K562 (cell line): ENCODE measurements at regions not wholly inside any gene's neighbourhood (a gene's known extent, or its start where the extent isn't known, plus 50 kb on each side); places are given as distances from the start of the nearest gene placed in this dataset.

Experiments used
- ATAC-seq: fragments of 200-7000 bp; cut with Tn5 transposase; 3 replicates; pipeline ENCODE4 v1.9.1; 2020; ENCODE audit warnings: moderate library complexity
- BruUV-seq: library from RNA; stranded (reverse); fragments of 400-500 nt; replicated peaks from 2 replicates; lab custom pipeline; 2021; lab: Mats Ljungman, UMichigan
- CTCF ChIA-PET: fragments of 300-600 bp; formaldehyde crosslinking; extraction: SDS; loops from one replicate; lab custom pipeline; 2021; ENCODE audit warnings: low intra/inter-chr PET ratio; lab: Yijun Ruan, JAX
- POLR2A ChIA-PET: fragments of 300-600, 350-650 bp; sonication (Branson Sonifier 250); formaldehyde crosslinking; extraction: SDS; loops from one replicate; lab custom pipeline; 2021; ENCODE audit warnings: antibody characterized with exemption, inconsistent platforms; lab: Yijun Ruan, JAX
- DNase-seq, 4 experiments: peaks; one replicate each; pipeline versions ENCODE4 v3.0.0 to v3.0.0-alpha.2; 2011 to 2018; ENCODE audit warnings: low spot score in 3 of 4, mixed read lengths in 3 of 4; ENCODE audit errors: extremely low read depth in 1 of 4
- FAIRE-seq: peaks from 2 replicates; lab custom pipeline; 2011; peaks lifted over from hg19 to GRCh38; lab: Jason Lieb, UNC
- H2AFZ ChIP-seq: 2 replicates; pipeline ENCODE4 v1.6.0; 2011; ENCODE audit warnings: low read depth, low read length, control low read depth, inconsistent platforms
- H3K27ac ChIP-seq: fragments of 200-600 bp; 3 replicates; pipeline ENCODE4 v1.8.0; 2011; ENCODE audit warnings: low read depth, mild to moderate bottlenecking, control low read depth, inconsistent platforms, low read length, moderate library complexity, mixed read lengths; ENCODE audit errors: extremely low read depth
- H3K27me3 ChIP-seq, 2 experiments: fragments of 300-600 bp in 1 of 2; 2 replicates in 1 of 2; 3 replicates in 1 of 2; pipeline versions ENCODE4 v1.6.0 to v1.8.0; 2011; ENCODE audit warnings: inconsistent platforms in 2 of 2, low read length in 2 of 2, mild to moderate bottlenecking in 1 of 2, mixed read lengths in 1 of 2, moderate library complexity in 1 of 2; ENCODE audit not compliant: control insufficient read depth in 2 of 2, insufficient read depth in 2 of 2
- H3K36me3 ChIP-seq: fragments of 300-600 bp; 3 replicates; pipeline ENCODE4 v1.8.0; 2011; ENCODE audit warnings: mild to moderate bottlenecking, low read length, inconsistent platforms; ENCODE audit not compliant: control insufficient read depth, insufficient read depth
- H3K4me1 ChIP-seq, 2 experiments: fragments of 200-600 bp in 1 of 2; replicated peaks in 1 of 2; 2 replicates in 1 of 2; 3 replicates in 1 of 2; pipeline versions ENCODE4 v1.5.1 to v1.8.0; 2011; ENCODE audit warnings: inconsistent platforms in 2 of 2, low read length in 2 of 2, mild to moderate bottlenecking in 1 of 2, mixed read lengths in 1 of 2, moderate library complexity in 1 of 2; ENCODE audit not compliant: control insufficient read depth in 2 of 2, insufficient read depth in 2 of 2
- H3K4me2 ChIP-seq: 2 replicates; pipeline ENCODE4 v1.6.1; 2011; ENCODE audit warnings: low read length, control low read depth, inconsistent platforms, mixed read lengths; ENCODE audit not compliant: insufficient read depth
- H3K4me3 ChIP-seq: fragments of 200-600 bp; sonication (generic), shearing (Covaris generic); 2 replicates; pipeline ENCODE4 v1.5.1; 2016; ENCODE audit warnings: control low read depth, inconsistent platforms
- H3K79me2 ChIP-seq: fragments of 200-600 bp; 3 replicates; pipeline ENCODE4 v1.8.0; 2011; ENCODE audit warnings: low read length, inconsistent platforms; ENCODE audit not compliant: control insufficient read depth, insufficient read depth
- H3K9ac ChIP-seq, 2 experiments: 2 replicates each; pipeline versions ENCODE4 v1.6.0 to v1.6.1; 2011; ENCODE audit warnings: low read depth in 2 of 2, low read length in 2 of 2, control low read depth in 1 of 2, inconsistent platforms in 1 of 2, mild to moderate bottlenecking in 1 of 2, mixed read lengths in 1 of 2; ENCODE audit not compliant: insufficient read depth in 1 of 2
- H3K9me1 ChIP-seq: one replicate; pipeline ENCODE4 v1.6.0; 2011; ENCODE audit warnings: inconsistent platforms, mild to moderate bottlenecking, low read length, moderate library complexity; ENCODE audit not compliant: control insufficient read depth, insufficient read depth
- H3K9me3 ChIP-seq: replicated peaks from 2 replicates; pipeline ENCODE4 v1.5.1; 2011; ENCODE audit warnings: low read depth, low read length, inconsistent platforms; ENCODE audit not compliant: control insufficient read depth, insufficient read depth
- H4K20me1 ChIP-seq: replicated peaks from 2 replicates; pipeline ENCODE4 v1.6.1; 2011; ENCODE audit warnings: low read length, inconsistent platforms, mixed read lengths; ENCODE audit not compliant: control insufficient read depth, insufficient read depth
- MCM3 ChIP-seq: fragments of 450-650 bp; IDR thresholded peaks from 2 replicates; pipeline ENCODE4 v1.6.1; 2016
- SRSF1 ChIP-seq: fragments of 200-400 bp; formaldehyde crosslinking; IDR thresholded peaks from 2 replicates; pipeline ENCODE4 v1.6.1; 2017; ENCODE audit warnings: mild to moderate bottlenecking, low read depth, low read length, moderate library complexity
- TGIF2 ChIP-seq: sonication (generic); formaldehyde crosslinking; IDR thresholded peaks from 2 replicates; pipeline ENCODE4 v1.8.1; 2022; ENCODE audit warnings: mild to moderate bottlenecking, missing genetic modification reagents, moderate library complexity
- WGBS: fragments of 100-300 bp; shearing (Covaris generic); methylation state at CpG from one replicate; pipeline ENCODE4 v1.1.6; 2016; ENCODE audit warnings: low coverage, mixed read lengths; ENCODE audit not compliant: insufficient coverage; ENCODE audit errors: missing lambda C conversion rate; 5-methylcytosine and 5-hydroxymethylcytosine counted together
- in situ Hi-C: fragments of 300-500 bp; cut with MboI; formaldehyde crosslinking; loops from 4 replicates; pipeline ENCODE4 v1.15.0; 2018; ENCODE audit warnings: inconsistent platforms, mixed read lengths
- intact Hi-C: fragments of 100-400 bp; cut with micrococcal nuclease; formaldehyde crosslinking; loops from 2 replicates; pipeline ENCODE4 v1.14.2; 2022

DNA sequence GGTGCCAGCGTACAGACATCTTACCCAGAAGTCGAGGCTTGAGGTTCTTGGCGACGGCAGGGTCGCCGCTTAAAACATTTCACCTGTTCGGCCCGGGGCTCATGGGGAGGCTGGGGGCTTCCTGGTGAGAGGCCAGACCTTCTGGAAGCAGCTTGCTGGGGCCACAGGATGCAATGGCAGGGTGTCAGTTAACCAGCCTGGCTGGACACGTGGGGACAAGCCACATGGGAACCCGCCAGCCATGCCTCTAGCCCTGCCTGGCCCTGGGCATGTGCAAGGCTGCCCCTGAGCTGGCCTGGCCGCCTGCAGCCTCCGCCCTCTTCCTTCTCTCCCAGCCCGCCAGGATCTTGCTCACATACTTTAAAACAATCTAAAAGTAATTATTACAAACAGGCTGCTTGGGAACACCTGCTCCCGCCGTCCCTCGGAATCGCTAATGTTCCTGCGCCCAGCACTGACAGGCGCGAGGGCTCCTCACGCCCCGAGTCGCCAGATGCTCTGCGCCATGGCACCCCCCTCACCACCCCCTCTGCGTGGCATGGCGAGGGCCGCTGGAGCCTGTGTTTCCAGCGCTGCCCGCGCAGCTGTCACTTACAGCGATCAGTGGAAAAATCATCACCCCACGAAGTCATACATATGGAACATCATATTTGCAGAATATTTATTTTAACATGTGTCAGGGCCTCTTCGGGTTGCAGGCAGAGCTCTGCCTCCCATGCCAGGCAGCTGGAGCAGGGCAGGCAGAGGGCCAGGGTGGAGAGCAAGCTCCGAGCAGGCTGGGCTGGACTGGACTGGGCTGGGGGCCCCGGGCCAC lies 188.7 kb upstream of the GSE1 start:
- WGBS = 65% methylated on average over 33 of the region's 35 CpGs
- in situ Hi-C loops (loop anchor here (10.0 kb wide), 1 partner anchor 290 kb away; no protein-coding TSS in a partner anchor), intact Hi-C loops (loop anchor here (5.0 kb wide), 1 partner anchor 293 kb away; no protein-coding TSS in a partner anchor)
- H3K9me3 ChIP-seq = no peaks in the 10 kb centered on the region
- H3K27ac ChIP-seq = no peak overlapping the region
- peaks cover 12% of the 10 kb centered on the region; the same call in 1 of the 2 replicates for H4K20me1 ChIP-seq
- TF ChIP-seq TGIF2 (peak; percentile 48; the same call in 1 of the 2 replicates), MCM3 (no peak)
- H3K4me2 ChIP-seq = no peak overlapping the region
- H3K79me2 ChIP-seq = peaks cover 6% of the 10 kb centered on the region; the same call in 2 of the 3 replicates
- CTCF ChIA-PET = interaction anchor here (0.8 kb wide), 1 partner anchor 309 kb away, joined by 5 read pairs; no protein-coding TSS in a partner anchor
- FAIRE-seq (no peak), ATAC-seq (no peak), DNase-seq (no peak)
- H3K9ac ChIP-seq = peak overlapping the region in 1 of 2 experiments; percentile 71; a peak in 2 of 4 replicates
- no peak overlapping the region for H2AFZ ChIP-seq
- H3K9me1 ChIP-seq = peaks cover 3% of the 10 kb centered on the region
- no peaks in the 10 kb centered on the region for H3K27me3 ChIP-seq
- POLR2A ChIA-PET = interaction anchor here (0.6 to 1.6 kb wide), 5 partner anchors 12 to 147 kb away, joined by 3 to 6 read pairs (median 3); no protein-coding TSS in a partner anchor
- no peak overlapping the region for H3K4me3 ChIP-seq
- no peaks in the 10 kb centered on the region for H3K36me3 ChIP-seq
- BruUV-seq = no TSS peak
- H3K4me1 ChIP-seq = peaks cover 20 to 68% of the 10 kb centered on the region in 2 experiments

DNA sequence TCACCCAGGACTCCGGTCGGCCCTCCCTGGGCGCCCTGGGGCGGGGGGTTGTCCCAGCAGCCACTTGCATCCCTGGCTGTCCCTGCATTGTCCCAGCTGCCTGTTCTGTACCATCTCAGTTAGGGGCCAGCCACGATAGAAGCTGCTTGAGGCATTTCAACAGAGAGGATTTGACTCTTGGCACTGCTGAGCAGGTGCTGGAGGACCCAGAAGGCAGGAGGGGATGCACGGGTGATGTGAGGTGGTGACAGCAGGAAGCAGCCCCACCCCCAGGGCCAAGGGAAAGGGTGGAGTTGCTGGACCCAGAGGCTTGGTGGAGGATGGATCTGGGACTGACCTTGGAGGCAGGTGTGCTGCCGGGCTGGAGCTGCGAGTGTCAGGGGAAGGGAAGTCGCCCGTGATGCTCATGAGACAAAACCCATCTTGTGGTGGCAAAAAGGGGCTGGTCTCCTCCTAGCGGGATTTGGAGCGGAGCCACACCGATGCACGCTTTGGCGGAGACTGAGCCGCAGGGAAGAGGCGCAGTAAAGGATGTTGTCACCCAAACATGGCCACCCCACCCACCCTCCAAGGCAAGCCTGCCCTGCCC lies 188.0 kb upstream of the GSE1 start:
- peaks cover 6% of the 10 kb centered on the region; the same call in 2 of the 3 replicates for H3K79me2 ChIP-seq
- ChIA-PET POLR2A (interaction anchor here (0.6 to 1.6 kb wide), 5 partner anchors 12 to 175 kb away, joined by 3 to 6 read pairs (median 3); no protein-coding TSS in a partner anchor), CTCF (interaction anchor here (0.8 kb wide), 1 partner anchor 310 kb away, joined by 5 read pairs; no protein-coding TSS in a partner anchor)
- DNase-seq (no peak), FAIRE-seq (no peak), ATAC-seq (no peak)
- H3K9me1 ChIP-seq = peaks cover 3% of the 10 kb centered on the region
- H3K9ac ChIP-seq = peak overlapping the region in 1 of 2 experiments; percentile 71; a peak in 1 of 4 replicates
- H3K27me3 ChIP-seq = no peaks in the 10 kb centered on the region
- no peak overlapping the region for H3K4me2 ChIP-seq
- no peak overlapping the region for H3K4me3 ChIP-seq
- no peaks in the 10 kb centered on the region for H3K36me3 ChIP-seq
- H3K4me1 ChIP-seq = peaks cover 20 to 65% of the 10 kb centered on the region in 2 experiments
- in situ Hi-C loops = loop anchor here (10.0 kb wide), 1 partner anchor 290 kb away; no protein-coding TSS in a partner anchor
- 35% methylated on average over 16 of the region's 17 CpGs for WGBS
- no peak overlapping the region for H2AFZ ChIP-seq
- peaks cover 11% of the 10 kb centered on the region; the same call in 1 of the 2 replicates for H4K20me1 ChIP-seq
- H3K27ac ChIP-seq = no peak overlapping the region
- no peaks in the 10 kb centered on the region for H3K9me3 ChIP-seq
- intact Hi-C loops = no loop called here
- no TSS peak for BruUV-seq
- TF ChIP-seq SRSF1 = no peak
